Astrocyte (in vitro differentiated cells and primary cell): ENCODE measurements at regions not wholly inside any gene's neighbourhood (a gene's known extent, or its start where the extent isn't known, plus 50 kb on each side); places are given as distances from the start of the nearest gene placed in this dataset.

Experiments used
- DNase-seq: peaks from one replicate; pipeline ENCODE4 v3.0.0-alpha.2; 2010; ENCODE audit warnings: low read depth
- FAIRE-seq: peaks from 2 replicates; lab custom pipeline; 2011; peaks lifted over from hg19 to GRCh38; lab: Jason Lieb, UNC
- H2AFZ ChIP-seq: 2 replicates; pipeline ENCODE4 v1.6.0; 2012; ENCODE audit warnings: low read depth, low read length, inconsistent platforms
- H3K27ac ChIP-seq: 2 replicates; pipeline ENCODE4 v1.5.1; 2011; ENCODE audit warnings: low read depth, low read length, inconsistent platforms
- H3K27me3 ChIP-seq: 2 replicates; pipeline ENCODE4 v1.6.0; 2011; ENCODE audit warnings: low read length, inconsistent platforms; ENCODE audit not compliant: insufficient read depth
- H3K36me3 ChIP-seq: 2 replicates; pipeline ENCODE4 v1.5.1; 2011; ENCODE audit warnings: low read length, inconsistent platforms; ENCODE audit not compliant: insufficient read depth
- H3K4me1 ChIP-seq: 2 replicates; pipeline ENCODE4 v1.5.1; 2011; ENCODE audit warnings: low read length, inconsistent platforms; ENCODE audit not compliant: insufficient read depth
- H3K4me2 ChIP-seq: 2 replicates; pipeline ENCODE4 v1.6.0; 2012; ENCODE audit warnings: low read length, inconsistent platforms
- H3K4me3 ChIP-seq: 2 replicates; pipeline ENCODE4 v1.5.1; 2011; ENCODE audit warnings: low read depth, mild to moderate bottlenecking, low read length, inconsistent platforms; ENCODE audit not compliant: insufficient read depth
- H3K79me2 ChIP-seq: 2 replicates; pipeline ENCODE4 v1.6.0; 2012; ENCODE audit warnings: mild to moderate bottlenecking, low read length, inconsistent platforms; ENCODE audit not compliant: insufficient read depth
- H3K9ac ChIP-seq: 2 replicates; pipeline ENCODE4 v1.6.0; 2012; ENCODE audit warnings: mild to moderate bottlenecking, low read length, inconsistent platforms
- H3K9me3 ChIP-seq: 2 replicates; pipeline ENCODE4 v1.5.1; 2012; ENCODE audit warnings: low read depth, mild to moderate bottlenecking, low read length, inconsistent platforms; ENCODE audit not compliant: insufficient read depth
- H4K20me1 ChIP-seq: 2 replicates; pipeline ENCODE4 v1.6.0; 2012; ENCODE audit warnings: low read length, inconsistent platforms; ENCODE audit not compliant: insufficient read depth
- H3K27ac Mint-ChIP-seq: one replicate; pipeline ENCODE4 v1.8.0; 2021; ENCODE audit warnings: mild to moderate bottlenecking, mixed read lengths; ENCODE audit not compliant: unreplicated experiment
- H3K27me3 Mint-ChIP-seq: one replicate; pipeline ENCODE4 v1.8.0; 2021; ENCODE audit warnings: low read depth, mixed read lengths; ENCODE audit not compliant: unreplicated experiment
- H3K36me3 Mint-ChIP-seq: one replicate; pipeline ENCODE4 v1.8.0; 2021; ENCODE audit warnings: low read depth, mixed read lengths; ENCODE audit not compliant: unreplicated experiment
- H3K4me1 Mint-ChIP-seq: one replicate; pipeline ENCODE4 v1.8.0; 2021; ENCODE audit warnings: low read depth, mixed read lengths; ENCODE audit not compliant: unreplicated experiment
- H3K4me3 Mint-ChIP-seq: one replicate; pipeline ENCODE4 v1.8.0; 2021; ENCODE audit warnings: mild to moderate bottlenecking, moderate library complexity, mixed read lengths; ENCODE audit not compliant: unreplicated experiment
- H3K9me3 Mint-ChIP-seq: one replicate; pipeline ENCODE4 v1.8.0; 2021; ENCODE audit warnings: mild to moderate bottlenecking, mixed read lengths; ENCODE audit not compliant: unreplicated experiment
- EZH2 ChIP-seq: IDR thresholded peaks from 2 replicates; pipeline ENCODE4 v1.6.1; 2012; ENCODE audit warnings: mild to moderate bottlenecking, low read length, inconsistent platforms; ENCODE audit not compliant: insufficient read depth
- TF ChIP-seq, protein P1 (sequence below): IDR thresholded peaks from 2 replicates; pipeline ENCODE4 v1.5.1; 2011; ENCODE audit warnings: low read depth, mild to moderate bottlenecking, inconsistent platforms, low read length, moderate library complexity; ENCODE audit not compliant: insufficient read depth

DNA sequence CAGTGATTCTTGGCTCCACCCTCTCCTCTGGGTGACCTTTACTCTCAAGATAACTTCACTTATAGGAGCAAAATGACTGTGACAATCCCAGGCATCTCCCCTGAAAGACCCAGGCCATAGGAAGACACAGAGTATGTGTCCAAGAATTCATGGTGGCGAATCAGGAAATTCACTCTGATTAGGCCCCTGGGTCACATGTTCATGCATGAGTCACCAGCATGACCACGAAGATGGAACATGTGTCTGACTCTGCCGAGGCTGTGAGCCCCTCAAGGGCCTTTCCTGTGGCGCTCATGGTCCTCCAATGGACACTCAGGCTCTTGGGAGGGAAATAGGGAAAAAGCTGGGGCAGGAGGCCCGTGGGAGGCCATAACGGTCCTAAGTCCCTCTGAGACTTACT lies 74.0 kb upstream of the TEX51 start:
- no peak for DNase-seq
- no peak overlapping the region for H3K9ac ChIP-seq
- FAIRE-seq, result no peak
- Mint-ChIP-seq H3K9me3 (peaks cover 2% of the 10 kb centered on the region), H3K27ac (no peak overlapping the region), H3K4me1 (no peaks in the 10 kb centered on the region), H3K36me3 (no peaks in the 10 kb centered on the region), H3K27me3 (peaks cover 22% of the 10 kb centered on the region), H3K4me3 (no peak overlapping the region)
- no peak overlapping the region for H3K4me3 ChIP-seq
- H3K27ac ChIP-seq, result no peak overlapping the region
- H3K4me2 ChIP-seq, result no peak overlapping the region
- H2AFZ ChIP-seq, result no peak overlapping the region
- no peaks in the 10 kb centered on the region for H3K9me3 ChIP-seq
- no peaks in the 10 kb centered on the region for H3K36me3 ChIP-seq
- H4K20me1 ChIP-seq, result no peaks in the 10 kb centered on the region
- H3K4me1 ChIP-seq, result no peaks in the 10 kb centered on the region
- no peaks in the 10 kb centered on the region for H3K79me2 ChIP-seq
- TF ChIP-seq EZH2, result no peak
- TF ChIP-seq, protein P1, sequence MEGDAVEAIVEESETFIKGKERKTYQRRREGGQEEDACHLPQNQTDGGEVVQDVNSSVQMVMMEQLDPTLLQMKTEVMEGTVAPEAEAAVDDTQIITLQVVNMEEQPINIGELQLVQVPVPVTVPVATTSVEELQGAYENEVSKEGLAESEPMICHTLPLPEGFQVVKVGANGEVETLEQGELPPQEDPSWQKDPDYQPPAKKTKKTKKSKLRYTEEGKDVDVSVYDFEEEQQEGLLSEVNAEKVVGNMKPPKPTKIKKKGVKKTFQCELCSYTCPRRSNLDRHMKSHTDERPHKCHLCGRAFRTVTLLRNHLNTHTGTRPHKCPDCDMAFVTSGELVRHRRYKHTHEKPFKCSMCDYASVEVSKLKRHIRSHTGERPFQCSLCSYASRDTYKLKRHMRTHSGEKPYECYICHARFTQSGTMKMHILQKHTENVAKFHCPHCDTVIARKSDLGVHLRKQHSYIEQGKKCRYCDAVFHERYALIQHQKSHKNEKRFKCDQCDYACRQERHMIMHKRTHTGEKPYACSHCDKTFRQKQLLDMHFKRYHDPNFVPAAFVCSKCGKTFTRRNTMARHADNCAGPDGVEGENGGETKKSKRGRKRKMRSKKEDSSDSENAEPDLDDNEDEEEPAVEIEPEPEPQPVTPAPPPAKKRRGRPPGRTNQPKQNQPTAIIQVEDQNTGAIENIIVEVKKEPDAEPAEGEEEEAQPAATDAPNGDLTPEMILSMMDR, result no peak
- no peaks in the 10 kb centered on the region for H3K27me3 ChIP-seq

DNA sequence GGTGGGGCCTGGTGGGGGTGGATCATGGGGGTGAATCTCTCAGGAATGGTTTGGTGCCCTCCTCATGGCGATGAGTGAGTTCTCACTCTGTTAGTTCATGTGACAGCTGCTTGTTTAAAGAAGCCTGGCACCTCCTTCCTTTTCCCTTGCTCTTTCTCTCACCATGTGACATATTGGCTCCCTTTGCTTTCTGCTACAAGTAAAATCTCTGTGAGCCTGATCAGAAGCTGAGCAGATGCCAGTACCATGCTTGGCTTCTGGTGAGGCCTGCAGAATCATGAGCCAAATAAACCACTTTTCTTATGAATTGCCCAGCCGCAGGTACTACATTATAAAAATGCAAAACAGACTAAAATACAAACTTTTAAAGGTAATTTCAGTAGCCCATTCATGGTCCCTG lies 73.4 kb upstream of the TEX51 start:
- no peaks in the 10 kb centered on the region for H3K27me3 ChIP-seq
- no peaks in the 10 kb centered on the region for H3K36me3 Mint-ChIP-seq
- H3K4me1 Mint-ChIP-seq, result no peaks in the 10 kb centered on the region
- no peaks in the 10 kb centered on the region for H3K4me1 ChIP-seq
- no peak overlapping the region for H2AFZ ChIP-seq
- H3K4me3 Mint-ChIP-seq, result no peak overlapping the region
- peaks cover 20% of the 10 kb centered on the region for H3K27me3 Mint-ChIP-seq
- H3K9ac ChIP-seq, result no peak overlapping the region
- no peak for TF ChIP-seq EZH2
- TF ChIP-seq, protein P1, result no peak
- FAIRE-seq (no peak), DNase-seq (no peak)
- no peak overlapping the region for H3K4me3 ChIP-seq
- H4K20me1 ChIP-seq, result no peaks in the 10 kb centered on the region
- no peaks in the 10 kb centered on the region for H3K36me3 ChIP-seq
- no peak overlapping the region for H3K27ac ChIP-seq
- H3K79me2 ChIP-seq, result no peaks in the 10 kb centered on the region
- H3K9me3 Mint-ChIP-seq, result peaks cover 2% of the 10 kb centered on the region
- H3K27ac Mint-ChIP-seq, result no peak overlapping the region
- H3K4me2 ChIP-seq, result no peak overlapping the region
- H3K9me3 ChIP-seq, result no peaks in the 10 kb centered on the region

DNA sequence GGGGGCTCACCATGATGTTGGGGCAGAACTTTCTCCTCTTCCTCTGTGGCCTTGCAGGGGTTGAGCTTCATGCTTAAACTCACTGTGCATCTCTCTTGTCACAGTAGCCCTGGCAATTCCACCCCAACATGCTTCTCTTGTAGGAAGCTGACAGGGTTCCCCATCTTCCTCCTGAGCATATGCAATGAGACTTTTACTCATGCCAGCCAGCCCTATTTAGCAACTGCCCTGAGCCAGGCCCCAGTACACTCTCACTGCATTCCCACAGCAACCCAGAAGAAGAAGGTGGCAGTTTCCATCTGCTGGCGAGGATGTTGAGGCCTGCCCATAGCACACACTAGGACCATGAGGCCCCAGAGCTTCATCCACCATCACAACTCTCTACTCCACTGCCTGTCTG lies 72.2 kb upstream of the TEX51 start:
- Histone ChIP-seq H3K27me3 (no peaks in the 10 kb centered on the region), H3K27ac (no peak overlapping the region), H3K79me2 (no peaks in the 10 kb centered on the region), H3K4me1 (no peaks in the 10 kb centered on the region), H4K20me1 (no peaks in the 10 kb centered on the region), H3K36me3 (no peaks in the 10 kb centered on the region), H3K4me3 (no peak overlapping the region), H3K9ac (no peak overlapping the region), H3K4me2 (no peak overlapping the region), H3K9me3 (no peaks in the 10 kb centered on the region), H2AFZ (no peak overlapping the region)
- peaks cover 17% of the 10 kb centered on the region for H3K27me3 Mint-ChIP-seq
- DNase-seq (no peak), FAIRE-seq (no peak)
- H3K4me3 Mint-ChIP-seq, result no peak overlapping the region
- TF ChIP-seq EZH2, result no peak
- TF ChIP-seq, protein P1, result no peak
- H3K4me1 Mint-ChIP-seq, result peaks cover 2% of the 10 kb centered on the region
- H3K36me3 Mint-ChIP-seq, result no peaks in the 10 kb centered on the region
- no peak overlapping the region for H3K27ac Mint-ChIP-seq
- H3K9me3 Mint-ChIP-seq, result peaks cover 2% of the 10 kb centered on the region
